ENCODE measurements at regions not wholly inside any gene's neighbourhood (a gene's known extent, or its start where the extent isn't known, plus 50 kb on each side); places are given as distances from the start of the nearest gene placed in this dataset.
"Not testable (repeated sequence)": the region's sequence is repeated elsewhere in the genome, so short reads cannot be mapped to it uniquely, and the experiment has no call there.

DNA sequence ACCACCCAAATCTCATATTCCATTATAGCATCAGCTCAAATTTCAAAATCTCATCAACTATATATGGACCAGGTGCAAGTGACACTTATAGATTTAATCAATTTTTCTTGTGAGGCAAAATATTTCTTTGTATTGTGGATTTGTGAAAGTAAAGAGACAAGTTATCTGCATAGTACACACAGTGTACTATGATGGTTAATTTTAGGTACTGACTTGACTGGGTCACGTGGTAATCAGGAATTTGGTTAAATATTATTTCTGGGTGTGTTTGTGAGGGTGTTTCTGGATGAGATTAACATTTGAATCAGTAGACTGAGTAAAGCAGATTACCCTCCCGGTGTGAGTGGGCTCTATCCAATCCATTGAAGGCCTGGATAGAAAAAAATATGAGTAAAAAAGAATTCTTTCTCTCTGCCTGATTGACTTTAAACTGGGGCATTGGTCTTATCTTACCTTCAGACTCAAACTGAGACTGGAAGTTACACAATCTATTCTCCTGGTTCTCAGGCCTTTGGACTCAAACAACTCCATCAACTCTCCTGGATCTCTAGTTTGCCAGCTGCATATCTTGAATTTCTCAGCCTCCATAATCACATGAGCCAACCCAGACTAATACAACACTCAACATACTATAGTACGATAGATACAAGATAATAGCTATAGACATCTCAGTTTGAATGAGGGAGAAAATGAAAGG, 799.9 kb downstream of the NAP1L3 start:
- not testable (repeated sequence) for H3K4me1 ChIP-seq (ENCODE audit: control insufficient read depth in 3 of 3, insufficient read depth in 2 of 3, low read depth in 1 of 3, low read length in 2 of 3); H3K27ac ChIP-seq (ENCODE audit: low read depth in 1 of 3, low read length in 2 of 3); H3K36me3 ChIP-seq (ENCODE audit: control insufficient read depth in 3 of 3, insufficient read depth in 2 of 3, low read depth in 1 of 3, low read length in 3 of 3); DNase-seq; FAIRE-seq; H3K27me3 ChIP-seq (ENCODE audit: control insufficient read depth in 3 of 3, insufficient read depth in 3 of 3, low read length in 3 of 3); H3K9me3 ChIP-seq (ENCODE audit: control insufficient read depth in 2 of 2, insufficient read depth in 1 of 2, low read depth in 1 of 2, low read length in 1 of 2); H3K4me3 ChIP-seq (ENCODE audit: low read depth in 1 of 3, low read length in 3 of 3)
- WGBS, 3 donors, result 18 to 55% (median 37%) methylated on average over 3 of the region's 3 CpGs

DNA sequence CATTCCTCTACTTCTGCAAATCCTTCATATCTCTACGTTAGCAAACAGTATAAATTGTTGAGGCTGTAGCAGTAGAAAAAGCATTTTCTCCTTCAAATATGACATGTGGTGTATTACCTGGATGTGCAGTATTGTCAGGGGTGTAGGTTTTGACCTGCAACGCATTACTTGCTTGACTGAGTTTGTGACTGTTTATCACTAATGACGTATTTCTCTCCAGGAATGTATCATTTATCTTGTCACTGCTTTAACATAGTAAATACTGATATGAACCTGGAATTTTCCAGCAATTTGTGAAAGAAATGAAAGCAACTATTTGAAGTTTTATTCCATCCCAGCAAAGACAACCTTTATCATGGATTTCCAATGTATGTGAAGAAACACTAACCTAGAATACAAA, 823.4 kb downstream of the NAP1L3 start:
- not testable (repeated sequence) for H3K27me3 ChIP-seq (ENCODE audit: control insufficient read depth in 3 of 3, insufficient read depth in 3 of 3, low read length in 3 of 3); H3K4me3 ChIP-seq (ENCODE audit: low read depth in 1 of 3, low read length in 3 of 3); H3K4me1 ChIP-seq (ENCODE audit: control insufficient read depth in 3 of 3, insufficient read depth in 2 of 3, low read depth in 1 of 3, low read length in 2 of 3); H3K36me3 ChIP-seq (ENCODE audit: control insufficient read depth in 3 of 3, insufficient read depth in 2 of 3, low read depth in 1 of 3, low read length in 3 of 3); DNase-seq; H3K9me3 ChIP-seq (ENCODE audit: control insufficient read depth in 2 of 2, insufficient read depth in 1 of 2, low read depth in 1 of 2, low read length in 1 of 2); H3K27ac ChIP-seq (ENCODE audit: low read depth in 1 of 3, low read length in 2 of 3); FAIRE-seq
- 37 to 63% (median 62%) methylated on average over 2 to 3 of the region's 3 CpGs for WGBS, 3 donors

DNA sequence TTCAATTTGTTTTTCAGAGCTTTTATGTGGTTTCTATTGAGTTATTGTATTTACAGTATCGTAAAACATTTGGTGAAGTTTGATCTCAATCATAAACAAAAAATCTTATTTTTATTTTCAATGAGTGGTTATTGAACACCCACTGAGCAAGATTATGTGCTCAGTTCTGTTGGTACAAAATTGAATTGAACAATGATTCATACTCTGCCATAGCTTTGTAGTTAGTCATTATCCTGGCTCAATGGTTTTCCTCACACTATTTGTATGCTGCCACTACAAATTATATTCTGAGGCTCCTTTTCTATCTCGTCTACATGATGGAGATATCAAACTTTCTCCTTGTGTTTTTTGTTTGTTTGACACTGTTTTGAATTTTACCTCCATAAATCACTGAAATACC, 829.5 kb downstream of the NAP1L3 start:
- not testable (repeated sequence) for FAIRE-seq; DNase-seq; H3K4me3 ChIP-seq (ENCODE audit: low read depth in 1 of 3, low read length in 3 of 3); H3K27ac ChIP-seq (ENCODE audit: low read depth in 1 of 3, low read length in 2 of 3); H3K27me3 ChIP-seq (ENCODE audit: control insufficient read depth in 3 of 3, insufficient read depth in 3 of 3, low read length in 3 of 3); H3K4me1 ChIP-seq (ENCODE audit: control insufficient read depth in 3 of 3, insufficient read depth in 2 of 3, low read depth in 1 of 3, low read length in 2 of 3); H3K36me3 ChIP-seq (ENCODE audit: control insufficient read depth in 3 of 3, insufficient read depth in 2 of 3, low read depth in 1 of 3, low read length in 3 of 3); H3K9me3 ChIP-seq (ENCODE audit: control insufficient read depth in 2 of 2, insufficient read depth in 1 of 2, low read depth in 1 of 2, low read length in 1 of 2)
- 72 to 90% (median 82%) methylated on average over 1 to 2 of the region's 2 CpGs for WGBS, 3 donors

DNA sequence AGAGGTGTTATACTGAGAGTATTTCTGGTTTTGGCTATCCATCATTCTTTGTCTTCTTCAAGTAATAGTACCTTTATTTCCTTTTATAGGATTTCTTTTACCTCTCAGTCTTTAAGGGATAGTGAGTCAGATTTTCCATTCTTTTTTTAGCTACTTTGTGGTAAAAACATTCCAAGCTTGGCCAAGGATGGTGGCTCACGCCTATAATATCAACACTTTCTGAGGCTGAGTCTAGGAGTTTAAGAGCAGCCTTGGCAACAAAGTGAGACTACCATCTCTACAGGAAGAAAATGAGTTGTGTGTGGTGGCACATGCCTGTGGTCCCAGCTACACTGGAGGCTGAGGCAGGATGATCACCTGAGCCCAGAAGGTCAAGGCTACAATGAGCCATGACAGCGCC, 840.6 kb downstream of the NAP1L3 start:
- H3K36me3 ChIP-seq (ENCODE audit: control insufficient read depth in 3 of 3, insufficient read depth in 2 of 3, low read depth in 1 of 3, low read length in 3 of 3); FAIRE-seq; DNase-seq; H3K4me1 ChIP-seq (ENCODE audit: control insufficient read depth in 3 of 3, insufficient read depth in 2 of 3, low read depth in 1 of 3, low read length in 2 of 3); H3K27me3 ChIP-seq (ENCODE audit: control insufficient read depth in 3 of 3, insufficient read depth in 3 of 3, low read length in 3 of 3); H3K4me3 ChIP-seq (ENCODE audit: low read depth in 1 of 3, low read length in 3 of 3); H3K27ac ChIP-seq (ENCODE audit: low read depth in 1 of 3, low read length in 2 of 3); H3K9me3 ChIP-seq (ENCODE audit: control insufficient read depth in 2 of 2, insufficient read depth in 1 of 2, low read depth in 1 of 2, low read length in 1 of 2): not testable (repeated sequence)
- WGBS, 3 donors, result 37 to 65% (median 38%) methylated on average over 2 of the region's 2 CpGs

DNA sequence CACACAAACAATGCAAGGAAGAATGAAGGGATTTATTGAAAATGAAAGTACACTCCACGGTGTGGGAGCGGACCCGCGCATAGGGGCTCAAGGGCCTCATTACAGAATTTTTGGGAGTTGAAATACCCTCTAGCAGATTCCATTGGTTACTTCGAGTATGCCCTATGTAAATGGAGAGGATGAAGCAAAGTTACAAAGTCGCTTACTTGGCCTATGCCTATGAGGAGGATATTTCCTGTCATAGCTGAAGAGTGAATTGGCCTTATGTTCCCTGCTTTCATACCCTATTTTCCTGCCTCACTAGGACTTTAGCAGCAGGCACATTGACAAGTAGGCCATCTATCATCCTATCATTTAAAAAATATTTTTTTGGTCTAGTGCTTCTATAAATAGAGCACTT, 843.3 kb downstream of the NAP1L3 start:
- not testable (repeated sequence) for H3K27ac ChIP-seq (ENCODE audit: low read depth in 1 of 3, low read length in 2 of 3); H3K9me3 ChIP-seq (ENCODE audit: control insufficient read depth in 2 of 2, insufficient read depth in 1 of 2, low read depth in 1 of 2, low read length in 1 of 2); H3K4me1 ChIP-seq (ENCODE audit: control insufficient read depth in 3 of 3, insufficient read depth in 2 of 3, low read depth in 1 of 3, low read length in 2 of 3); DNase-seq; H3K27me3 ChIP-seq (ENCODE audit: control insufficient read depth in 3 of 3, insufficient read depth in 3 of 3, low read length in 3 of 3); H3K36me3 ChIP-seq (ENCODE audit: control insufficient read depth in 3 of 3, insufficient read depth in 2 of 3, low read depth in 1 of 3, low read length in 3 of 3); FAIRE-seq; H3K4me3 ChIP-seq (ENCODE audit: low read depth in 1 of 3, low read length in 3 of 3)
- 84 to 93% (median 88%) methylated on average over 6 of the region's 6 CpGs for WGBS, 3 donors

DNA sequence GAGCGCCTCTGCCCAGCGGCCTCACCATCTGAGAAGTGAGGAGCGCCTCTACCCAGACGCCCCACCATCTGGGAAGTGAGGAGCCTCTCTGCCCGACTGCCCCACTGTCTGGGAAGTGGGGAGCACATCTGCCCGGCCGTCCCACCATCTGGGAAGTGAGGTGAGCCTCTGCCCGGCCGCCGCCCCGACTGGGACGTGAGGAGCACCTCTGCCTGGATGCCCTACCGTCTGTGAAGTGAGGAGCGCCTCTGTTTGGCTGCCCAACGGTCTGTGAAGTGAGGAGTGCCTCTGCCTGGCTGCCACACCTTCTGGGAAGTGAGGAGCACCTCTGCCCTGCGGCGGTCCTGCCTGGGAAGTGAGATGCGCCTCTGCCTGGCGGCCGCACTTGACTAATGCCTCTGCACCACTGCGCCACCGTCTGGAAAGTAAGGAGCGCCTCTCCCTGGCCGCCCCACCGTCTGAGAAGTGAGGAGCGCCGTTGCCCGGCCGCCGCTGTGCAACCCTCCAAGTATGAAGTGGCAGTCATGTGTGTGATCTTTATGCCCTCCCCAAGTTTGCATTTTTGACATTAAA, 851.7 kb downstream of the NAP1L3 start:
- H3K9me3 ChIP-seq (ENCODE audit: control insufficient read depth in 2 of 2, insufficient read depth in 1 of 2, low read depth in 1 of 2, low read length in 1 of 2); FAIRE-seq; H3K27ac ChIP-seq (ENCODE audit: low read depth in 1 of 3, low read length in 2 of 3); DNase-seq; H3K27me3 ChIP-seq (ENCODE audit: control insufficient read depth in 3 of 3, insufficient read depth in 3 of 3, low read length in 3 of 3); H3K4me1 ChIP-seq (ENCODE audit: control insufficient read depth in 3 of 3, insufficient read depth in 2 of 3, low read depth in 1 of 3, low read length in 2 of 3); H3K4me3 ChIP-seq (ENCODE audit: low read depth in 1 of 3, low read length in 3 of 3); H3K36me3 ChIP-seq (ENCODE audit: control insufficient read depth in 3 of 3, insufficient read depth in 2 of 3, low read depth in 1 of 3, low read length in 3 of 3): not testable (repeated sequence)
- 89 to 93% (median 93%) methylated on average over 14 to 30 of the region's 30 CpGs for WGBS, 3 donors

DNA sequence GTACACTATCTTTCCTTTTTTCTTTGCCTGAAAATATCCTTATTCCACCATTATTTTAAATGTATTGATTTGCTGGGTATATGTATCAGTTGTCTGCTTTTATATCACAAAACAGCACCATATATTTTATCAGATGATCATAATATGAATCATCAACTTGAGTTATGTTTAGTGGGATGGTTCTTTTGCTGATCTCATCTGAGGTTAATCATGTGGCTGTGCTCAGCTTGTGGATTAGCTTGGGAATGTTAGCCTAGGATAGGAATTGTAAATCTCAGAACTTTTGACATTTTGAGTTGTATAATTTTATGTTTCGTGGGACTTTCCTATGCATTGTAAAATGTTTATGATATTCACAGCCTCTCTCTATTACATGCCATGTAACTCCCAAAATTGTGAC, 881.3 kb downstream of the NAP1L3 start:
- H3K4me1 ChIP-seq (ENCODE audit: control insufficient read depth in 3 of 3, insufficient read depth in 2 of 3, low read depth in 1 of 3, low read length in 2 of 3); H3K9me3 ChIP-seq (ENCODE audit: control insufficient read depth in 2 of 2, insufficient read depth in 1 of 2, low read depth in 1 of 2, low read length in 1 of 2); DNase-seq; H3K4me3 ChIP-seq (ENCODE audit: low read depth in 1 of 3, low read length in 3 of 3); H3K27me3 ChIP-seq (ENCODE audit: control insufficient read depth in 3 of 3, insufficient read depth in 3 of 3, low read length in 3 of 3); H3K36me3 ChIP-seq (ENCODE audit: control insufficient read depth in 3 of 3, insufficient read depth in 2 of 3, low read depth in 1 of 3, low read length in 3 of 3); FAIRE-seq; H3K27ac ChIP-seq (ENCODE audit: low read depth in 1 of 3, low read length in 2 of 3): not testable (repeated sequence)
- WGBS, 3 donors, result 73 to 92% (median 76%) methylated on average over 1 of the region's 1 CpG

DNA sequence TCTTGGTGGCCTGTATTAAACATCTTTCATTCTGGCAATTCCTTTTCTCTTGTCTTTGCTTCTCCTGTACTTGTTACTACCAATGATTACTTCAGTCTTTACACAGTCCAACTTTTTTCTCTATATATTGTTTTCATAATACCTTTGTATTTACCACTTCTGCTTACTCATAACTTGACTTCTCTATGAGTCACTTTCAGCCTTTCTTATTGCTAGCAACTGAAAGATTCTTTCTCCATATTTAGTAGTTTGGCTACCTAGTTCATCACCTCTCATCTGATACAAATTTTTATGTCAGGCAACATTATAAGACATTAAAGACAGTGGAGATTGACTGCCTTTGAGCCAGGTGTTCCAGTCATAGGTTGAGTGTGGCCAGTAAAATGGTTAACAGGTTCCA, 893.3 kb downstream of the NAP1L3 start:
- H3K36me3 ChIP-seq (ENCODE audit: control insufficient read depth in 3 of 3, insufficient read depth in 2 of 3, low read depth in 1 of 3, low read length in 3 of 3); H3K27me3 ChIP-seq (ENCODE audit: control insufficient read depth in 3 of 3, insufficient read depth in 3 of 3, low read length in 3 of 3); DNase-seq; H3K4me1 ChIP-seq (ENCODE audit: control insufficient read depth in 3 of 3, insufficient read depth in 2 of 3, low read depth in 1 of 3, low read length in 2 of 3); FAIRE-seq; H3K27ac ChIP-seq (ENCODE audit: low read depth in 1 of 3, low read length in 2 of 3); H3K9me3 ChIP-seq (ENCODE audit: control insufficient read depth in 2 of 2, insufficient read depth in 1 of 2, low read depth in 1 of 2, low read length in 1 of 2); H3K4me3 ChIP-seq (ENCODE audit: low read depth in 1 of 3, low read length in 3 of 3): not testable (repeated sequence)

DNA sequence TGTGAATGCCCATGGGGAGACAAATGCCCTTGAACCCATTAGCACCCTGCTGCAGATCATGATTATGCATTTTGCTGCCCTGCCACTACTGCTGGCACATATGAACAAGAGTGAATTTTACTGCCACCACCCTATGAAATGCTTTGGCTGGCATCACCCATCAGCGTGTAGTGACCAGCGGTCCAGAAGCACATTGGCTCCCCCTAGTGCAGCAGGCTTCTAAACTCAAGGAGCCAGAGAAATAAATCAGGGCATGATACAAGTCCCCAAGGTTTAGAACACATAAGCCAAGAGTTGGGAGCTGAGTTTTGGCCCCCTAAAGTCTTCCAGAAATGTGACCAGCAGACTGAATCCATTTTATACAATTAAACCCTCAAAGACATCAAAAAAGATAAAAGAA, 899.4 kb downstream of the NAP1L3 start:
- H3K27ac ChIP-seq (ENCODE audit: low read depth in 1 of 3, low read length in 2 of 3); H3K9me3 ChIP-seq (ENCODE audit: control insufficient read depth in 2 of 2, insufficient read depth in 1 of 2, low read depth in 1 of 2, low read length in 1 of 2); DNase-seq; H3K27me3 ChIP-seq (ENCODE audit: control insufficient read depth in 3 of 3, insufficient read depth in 3 of 3, low read length in 3 of 3); FAIRE-seq; H3K36me3 ChIP-seq (ENCODE audit: control insufficient read depth in 3 of 3, insufficient read depth in 2 of 3, low read depth in 1 of 3, low read length in 3 of 3); H3K4me1 ChIP-seq (ENCODE audit: control insufficient read depth in 3 of 3, insufficient read depth in 2 of 3, low read depth in 1 of 3, low read length in 2 of 3); H3K4me3 ChIP-seq (ENCODE audit: low read depth in 1 of 3, low read length in 3 of 3): not testable (repeated sequence)
- 46 to 67% (median 51%) methylated on average over 2 of the region's 2 CpGs for WGBS, 3 donors
